GM23338 (cell line): ENCODE measurements at regions not wholly inside any gene's neighbourhood (a gene's known extent, or its start where the extent isn't known, plus 50 kb on each side); places are given as distances from the start of the nearest gene placed in this dataset.

Experiments used
- ATAC-seq: fragments of 200-7000 bp; cut with Tn5 transposase; 3 replicates; pipeline ENCODE4 v1.9.1; 2020
- DNase-seq: peaks from one replicate; pipeline ENCODE4 v3.0.0-alpha.2; 2015; ENCODE audit warnings: low spot score
- H2AFZ ChIP-seq: fragments of 200-600 bp; sonication (generic); 2 replicates; pipeline ENCODE4 v1.8.0; 2016; ENCODE audit warnings: antibody characterized with exemption, mild to moderate bottlenecking, moderate library complexity
- H3F3A ChIP-seq: fragments of 200-600 bp; sonication (generic); replicated peaks from 2 replicates; pipeline ENCODE4 v1.8.0; 2017; ENCODE audit warnings: antibody characterized with exemption, mixed run types, low read depth
- H3K27ac ChIP-seq: fragments of 200-600 bp; sonication (generic); 2 replicates; pipeline ENCODE4 v1.6.1; 2016; ENCODE audit warnings: low read depth
- H3K27me3 ChIP-seq: fragments of 200-600 bp; sonication (generic); 2 replicates; pipeline ENCODE4 v1.8.0; 2016; ENCODE audit warnings: mild to moderate bottlenecking, mixed run types, moderate library complexity; ENCODE audit not compliant: insufficient read depth
- H3K36me3 ChIP-seq: fragments of 200-600 bp; sonication (generic); 2 replicates; pipeline ENCODE4 v1.8.0; 2016; ENCODE audit warnings: mild to moderate bottlenecking; ENCODE audit not compliant: insufficient read depth
- H3K4me1 ChIP-seq: fragments of 200-600 bp; sonication (generic); 2 replicates; pipeline ENCODE4 v1.8.0; 2016; ENCODE audit warnings: mild to moderate bottlenecking, moderate library complexity; ENCODE audit not compliant: insufficient read depth
- H3K4me2 ChIP-seq: fragments of 200-600 bp; sonication (generic); 2 replicates; pipeline ENCODE4 v1.7.1; 2017; ENCODE audit warnings: mixed run types
- H3K4me3 ChIP-seq: fragments of 200-600 bp; sonication (generic); 2 replicates; pipeline ENCODE4 v1.6.1; 2016; ENCODE audit warnings: mixed run types
- H3K79me2 ChIP-seq: fragments of 200-600 bp; sonication (generic); replicated peaks from 2 replicates; pipeline ENCODE4 v1.8.0; 2017; ENCODE audit warnings: mild to moderate bottlenecking; ENCODE audit not compliant: insufficient read depth
- H3K9me2 ChIP-seq: fragments of 200-600 bp; sonication (generic); 2 replicates; pipeline ENCODE4 v1.8.0; 2017; ENCODE audit not compliant: insufficient read depth
- H4K20me1 ChIP-seq: fragments of 200-600 bp; sonication (generic); replicated peaks from 2 replicates; pipeline ENCODE4 v1.8.0; 2017; ENCODE audit warnings: mild to moderate bottlenecking; ENCODE audit not compliant: insufficient read depth
- H3K27ac Mint-ChIP-seq: 2 replicates; pipeline ENCODE4 v1.8.0; 2020; ENCODE audit warnings: inconsistent platforms, mild to moderate bottlenecking, moderate library complexity, mixed read lengths
- H3K27me3 Mint-ChIP-seq: 3 replicates; pipeline ENCODE4 v1.8.0; 2022; ENCODE audit warnings: low read depth, mild to moderate bottlenecking, moderate library complexity, mixed read lengths, inconsistent platforms; ENCODE audit not compliant: insufficient read depth, poor library complexity
- H3K36me3 Mint-ChIP-seq: 3 replicates; pipeline ENCODE4 v1.8.0; 2021; ENCODE audit warnings: low read depth, mild to moderate bottlenecking, inconsistent platforms, moderate library complexity, mixed read lengths
- H3K4me1 Mint-ChIP-seq: 3 replicates; pipeline ENCODE4 v1.8.0; 2020; ENCODE audit warnings: mild to moderate bottlenecking, inconsistent platforms, mixed read lengths
- H3K4me3 Mint-ChIP-seq: 3 replicates; pipeline ENCODE4 v1.8.0; 2021; ENCODE audit warnings: moderate library complexity, mild to moderate bottlenecking, inconsistent platforms, mixed read lengths
- H3K9me3 Mint-ChIP-seq: 3 replicates; pipeline ENCODE4 v1.8.0; 2020; ENCODE audit warnings: moderate library complexity, mild to moderate bottlenecking, inconsistent platforms, mixed read lengths
- CREB1 ChIP-seq: fragments of 250-450 bp; sonication (Bioruptor Pico); IDR thresholded peaks from 2 replicates; pipeline ENCODE4 v1.5.0; 2020; ENCODE audit warnings: low read depth, mild to moderate bottlenecking, moderate library complexity
- EZH2 ChIP-seq: fragments of 200-600 bp; sonication (generic); IDR thresholded peaks from one replicate; pipeline ENCODE4 v1.8.0; 2017; ENCODE audit warnings: antibody characterized with exemption, mild to moderate bottlenecking, low read depth; ENCODE audit not compliant: unreplicated experiment
- EZH2phosphoT487 ChIP-seq: fragments of 200-600 bp; sonication (generic); IDR thresholded peaks from one replicate; pipeline ENCODE4 v1.8.1; 2018; ENCODE audit warnings: antibody characterized with exemption; ENCODE audit not compliant: unreplicated experiment
- JUNB ChIP-seq: IDR thresholded peaks from one replicate; pipeline ENCODE4 v1.6.1; 2016; ENCODE audit warnings: antibody characterized with exemption; ENCODE audit not compliant: unreplicated experiment
- NANOG ChIP-seq: IDR thresholded peaks from 2 replicates; pipeline ENCODE4 v1.6.1; 2016; ENCODE audit warnings: antibody characterized with exemption, borderline replicate concordance
- POLR2AphosphoS5 ChIP-seq: IDR thresholded peaks from 2 replicates; pipeline ENCODE4 v1.6.1; 2016; ENCODE audit warnings: antibody characterized with exemption, low read depth
- STAT1 ChIP-seq: IDR thresholded peaks from one replicate; pipeline ENCODE4 v1.6.1; 2016; ENCODE audit warnings: antibody characterized with exemption; ENCODE audit not compliant: unreplicated experiment
- ZNF114 ChIP-seq: fragments of 250-450 bp; sonication (Bioruptor Pico); IDR thresholded peaks from 2 replicates; pipeline ENCODE4 v1.5.0; 2020; ENCODE audit warnings: mild to moderate bottlenecking, moderate library complexity
- ZNF331 ChIP-seq: fragments of 250-450 bp; sonication (Bioruptor Pico); IDR thresholded peaks from 2 replicates; pipeline ENCODE4 v1.5.0; 2020; ENCODE audit warnings: low read depth, mild to moderate bottlenecking, moderate library complexity
- TF ChIP-seq, protein P1 (sequence below): IDR thresholded peaks from one replicate; pipeline ENCODE4 v1.6.1; 2018; ENCODE audit warnings: antibody characterized with exemption; ENCODE audit not compliant: unreplicated experiment
- TF ChIP-seq, protein P2 (sequence below): IDR thresholded peaks from 2 replicates; pipeline ENCODE4 v1.6.1; 2016; ENCODE audit warnings: antibody characterized with exemption
- TF ChIP-seq, protein P3 (sequence below), 2 experiments: fragments of 200-600 bp in 1 of 2; sonication (generic) in 1 of 2; conservative IDR thresholded peaks; 2 replicates each; pipeline versions ENCODE4 v1.5.1 to v1.6.1; 2016 to 2017; ENCODE audit warnings: antibody characterized with exemption in 2 of 2, low read depth in 2 of 2, mild to moderate bottlenecking in 2 of 2, moderate library complexity in 1 of 2
- TF ChIP-seq, protein P4 (sequence below): fragments of 250-450 bp; sonication (Bioruptor Pico); IDR thresholded peaks from 2 replicates; pipeline ENCODE4 v1.5.0; 2020; ENCODE audit warnings: mild to moderate bottlenecking, moderate library complexity

DNA sequence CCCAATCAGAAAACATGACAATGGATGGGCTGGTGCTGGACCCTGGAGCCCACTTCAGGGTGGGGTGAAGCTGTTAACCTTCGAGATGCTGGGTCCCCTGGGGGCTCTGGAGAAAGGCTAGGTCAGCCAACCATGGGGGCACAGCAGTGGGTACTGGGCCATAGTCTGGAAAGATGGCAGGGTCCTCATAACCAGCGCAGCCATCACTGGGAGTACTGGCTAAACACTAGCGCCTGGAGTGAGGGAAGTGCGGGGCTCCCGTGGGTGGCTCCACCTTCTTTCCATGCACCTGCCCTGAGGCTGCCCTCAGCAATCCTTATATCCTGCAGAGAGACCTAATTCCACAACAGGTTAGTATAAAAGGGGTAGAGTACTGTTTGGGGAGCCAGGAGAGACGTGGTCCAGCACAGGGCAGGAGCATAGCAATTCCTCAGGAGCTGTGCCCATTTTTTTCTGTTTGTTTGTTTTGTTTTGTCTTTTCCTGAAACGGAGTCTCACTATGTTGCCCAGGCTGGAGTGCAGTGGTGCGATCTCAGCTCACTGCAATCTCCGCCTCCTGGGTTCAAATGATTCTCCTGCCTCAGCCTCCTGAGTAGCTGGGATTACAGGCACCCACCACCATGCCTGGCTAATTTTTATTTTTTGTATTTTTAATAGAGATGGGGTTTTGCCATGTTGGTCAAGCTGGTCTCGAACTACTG, 122.6 kb upstream of the MEF2A start:
- ATAC-seq (no peak), DNase-seq (no peak)
- peaks cover 17% of the 10 kb centered on the region for H3K27me3 Mint-ChIP-seq

More for the DNA sequence above, 122.6 kb upstream of the MEF2A start:
- Histone ChIP-seq H4K20me1 (no peaks in the 10 kb centered on the region), H3K4me2 (no peak overlapping the region), H3K36me3 (no peaks in the 10 kb centered on the region), H3K27me3 (no peaks in the 10 kb centered on the region), H3K79me2 (no peaks in the 10 kb centered on the region), H2AFZ (no peak overlapping the region), H3K9me2 (no peaks in the 10 kb centered on the region), H3K27ac (no peak overlapping the region), H3K4me1 (0 out of 2 replicates have a peak, but pooled peaks cover 8% of the 10 kb centered on the region), H3F3A (no peaks in the 10 kb centered on the region), H3K4me3 (no peak overlapping the region)
- H3K4me3 Mint-ChIP-seq = no peak overlapping the region
- TF ChIP-seq EZH2 (no peak), ZNF331 (CRISPR knock-in tag) (no peak), JUNB (no peak), POLR2AphosphoS5 (no peak), CREB1 (CRISPR knock-in tag) (no peak), STAT1 (no peak), ZNF114 (CRISPR knock-in tag) (no peak), NANOG (no peak), EZH2phosphoT487 (no peak)
- TF ChIP-seq, protein P1, sequence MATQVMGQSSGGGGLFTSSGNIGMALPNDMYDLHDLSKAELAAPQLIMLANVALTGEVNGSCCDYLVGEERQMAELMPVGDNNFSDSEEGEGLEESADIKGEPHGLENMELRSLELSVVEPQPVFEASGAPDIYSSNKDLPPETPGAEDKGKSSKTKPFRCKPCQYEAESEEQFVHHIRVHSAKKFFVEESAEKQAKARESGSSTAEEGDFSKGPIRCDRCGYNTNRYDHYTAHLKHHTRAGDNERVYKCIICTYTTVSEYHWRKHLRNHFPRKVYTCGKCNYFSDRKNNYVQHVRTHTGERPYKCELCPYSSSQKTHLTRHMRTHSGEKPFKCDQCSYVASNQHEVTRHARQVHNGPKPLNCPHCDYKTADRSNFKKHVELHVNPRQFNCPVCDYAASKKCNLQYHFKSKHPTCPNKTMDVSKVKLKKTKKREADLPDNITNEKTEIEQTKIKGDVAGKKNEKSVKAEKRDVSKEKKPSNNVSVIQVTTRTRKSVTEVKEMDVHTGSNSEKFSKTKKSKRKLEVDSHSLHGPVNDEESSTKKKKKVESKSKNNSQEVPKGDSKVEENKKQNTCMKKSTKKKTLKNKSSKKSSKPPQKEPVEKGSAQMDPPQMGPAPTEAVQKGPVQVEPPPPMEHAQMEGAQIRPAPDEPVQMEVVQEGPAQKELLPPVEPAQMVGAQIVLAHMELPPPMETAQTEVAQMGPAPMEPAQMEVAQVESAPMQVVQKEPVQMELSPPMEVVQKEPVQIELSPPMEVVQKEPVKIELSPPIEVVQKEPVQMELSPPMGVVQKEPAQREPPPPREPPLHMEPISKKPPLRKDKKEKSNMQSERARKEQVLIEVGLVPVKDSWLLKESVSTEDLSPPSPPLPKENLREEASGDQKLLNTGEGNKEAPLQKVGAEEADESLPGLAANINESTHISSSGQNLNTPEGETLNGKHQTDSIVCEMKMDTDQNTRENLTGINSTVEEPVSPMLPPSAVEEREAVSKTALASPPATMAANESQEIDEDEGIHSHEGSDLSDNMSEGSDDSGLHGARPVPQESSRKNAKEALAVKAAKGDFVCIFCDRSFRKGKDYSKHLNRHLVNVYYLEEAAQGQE = no peak
- TF ChIP-seq, protein P2, sequence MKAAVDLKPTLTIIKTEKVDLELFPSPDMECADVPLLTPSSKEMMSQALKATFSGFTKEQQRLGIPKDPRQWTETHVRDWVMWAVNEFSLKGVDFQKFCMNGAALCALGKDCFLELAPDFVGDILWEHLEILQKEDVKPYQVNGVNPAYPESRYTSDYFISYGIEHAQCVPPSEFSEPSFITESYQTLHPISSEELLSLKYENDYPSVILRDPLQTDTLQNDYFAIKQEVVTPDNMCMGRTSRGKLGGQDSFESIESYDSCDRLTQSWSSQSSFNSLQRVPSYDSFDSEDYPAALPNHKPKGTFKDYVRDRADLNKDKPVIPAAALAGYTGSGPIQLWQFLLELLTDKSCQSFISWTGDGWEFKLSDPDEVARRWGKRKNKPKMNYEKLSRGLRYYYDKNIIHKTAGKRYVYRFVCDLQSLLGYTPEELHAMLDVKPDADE = no peak
- TF ChIP-seq, protein P3, sequence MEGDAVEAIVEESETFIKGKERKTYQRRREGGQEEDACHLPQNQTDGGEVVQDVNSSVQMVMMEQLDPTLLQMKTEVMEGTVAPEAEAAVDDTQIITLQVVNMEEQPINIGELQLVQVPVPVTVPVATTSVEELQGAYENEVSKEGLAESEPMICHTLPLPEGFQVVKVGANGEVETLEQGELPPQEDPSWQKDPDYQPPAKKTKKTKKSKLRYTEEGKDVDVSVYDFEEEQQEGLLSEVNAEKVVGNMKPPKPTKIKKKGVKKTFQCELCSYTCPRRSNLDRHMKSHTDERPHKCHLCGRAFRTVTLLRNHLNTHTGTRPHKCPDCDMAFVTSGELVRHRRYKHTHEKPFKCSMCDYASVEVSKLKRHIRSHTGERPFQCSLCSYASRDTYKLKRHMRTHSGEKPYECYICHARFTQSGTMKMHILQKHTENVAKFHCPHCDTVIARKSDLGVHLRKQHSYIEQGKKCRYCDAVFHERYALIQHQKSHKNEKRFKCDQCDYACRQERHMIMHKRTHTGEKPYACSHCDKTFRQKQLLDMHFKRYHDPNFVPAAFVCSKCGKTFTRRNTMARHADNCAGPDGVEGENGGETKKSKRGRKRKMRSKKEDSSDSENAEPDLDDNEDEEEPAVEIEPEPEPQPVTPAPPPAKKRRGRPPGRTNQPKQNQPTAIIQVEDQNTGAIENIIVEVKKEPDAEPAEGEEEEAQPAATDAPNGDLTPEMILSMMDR (conservative IDR thresholded peaks at IDR 0.05; ENCODE audit: low read depth in 2 of 2) = no peak
- TF ChIP-seq, protein P4, sequence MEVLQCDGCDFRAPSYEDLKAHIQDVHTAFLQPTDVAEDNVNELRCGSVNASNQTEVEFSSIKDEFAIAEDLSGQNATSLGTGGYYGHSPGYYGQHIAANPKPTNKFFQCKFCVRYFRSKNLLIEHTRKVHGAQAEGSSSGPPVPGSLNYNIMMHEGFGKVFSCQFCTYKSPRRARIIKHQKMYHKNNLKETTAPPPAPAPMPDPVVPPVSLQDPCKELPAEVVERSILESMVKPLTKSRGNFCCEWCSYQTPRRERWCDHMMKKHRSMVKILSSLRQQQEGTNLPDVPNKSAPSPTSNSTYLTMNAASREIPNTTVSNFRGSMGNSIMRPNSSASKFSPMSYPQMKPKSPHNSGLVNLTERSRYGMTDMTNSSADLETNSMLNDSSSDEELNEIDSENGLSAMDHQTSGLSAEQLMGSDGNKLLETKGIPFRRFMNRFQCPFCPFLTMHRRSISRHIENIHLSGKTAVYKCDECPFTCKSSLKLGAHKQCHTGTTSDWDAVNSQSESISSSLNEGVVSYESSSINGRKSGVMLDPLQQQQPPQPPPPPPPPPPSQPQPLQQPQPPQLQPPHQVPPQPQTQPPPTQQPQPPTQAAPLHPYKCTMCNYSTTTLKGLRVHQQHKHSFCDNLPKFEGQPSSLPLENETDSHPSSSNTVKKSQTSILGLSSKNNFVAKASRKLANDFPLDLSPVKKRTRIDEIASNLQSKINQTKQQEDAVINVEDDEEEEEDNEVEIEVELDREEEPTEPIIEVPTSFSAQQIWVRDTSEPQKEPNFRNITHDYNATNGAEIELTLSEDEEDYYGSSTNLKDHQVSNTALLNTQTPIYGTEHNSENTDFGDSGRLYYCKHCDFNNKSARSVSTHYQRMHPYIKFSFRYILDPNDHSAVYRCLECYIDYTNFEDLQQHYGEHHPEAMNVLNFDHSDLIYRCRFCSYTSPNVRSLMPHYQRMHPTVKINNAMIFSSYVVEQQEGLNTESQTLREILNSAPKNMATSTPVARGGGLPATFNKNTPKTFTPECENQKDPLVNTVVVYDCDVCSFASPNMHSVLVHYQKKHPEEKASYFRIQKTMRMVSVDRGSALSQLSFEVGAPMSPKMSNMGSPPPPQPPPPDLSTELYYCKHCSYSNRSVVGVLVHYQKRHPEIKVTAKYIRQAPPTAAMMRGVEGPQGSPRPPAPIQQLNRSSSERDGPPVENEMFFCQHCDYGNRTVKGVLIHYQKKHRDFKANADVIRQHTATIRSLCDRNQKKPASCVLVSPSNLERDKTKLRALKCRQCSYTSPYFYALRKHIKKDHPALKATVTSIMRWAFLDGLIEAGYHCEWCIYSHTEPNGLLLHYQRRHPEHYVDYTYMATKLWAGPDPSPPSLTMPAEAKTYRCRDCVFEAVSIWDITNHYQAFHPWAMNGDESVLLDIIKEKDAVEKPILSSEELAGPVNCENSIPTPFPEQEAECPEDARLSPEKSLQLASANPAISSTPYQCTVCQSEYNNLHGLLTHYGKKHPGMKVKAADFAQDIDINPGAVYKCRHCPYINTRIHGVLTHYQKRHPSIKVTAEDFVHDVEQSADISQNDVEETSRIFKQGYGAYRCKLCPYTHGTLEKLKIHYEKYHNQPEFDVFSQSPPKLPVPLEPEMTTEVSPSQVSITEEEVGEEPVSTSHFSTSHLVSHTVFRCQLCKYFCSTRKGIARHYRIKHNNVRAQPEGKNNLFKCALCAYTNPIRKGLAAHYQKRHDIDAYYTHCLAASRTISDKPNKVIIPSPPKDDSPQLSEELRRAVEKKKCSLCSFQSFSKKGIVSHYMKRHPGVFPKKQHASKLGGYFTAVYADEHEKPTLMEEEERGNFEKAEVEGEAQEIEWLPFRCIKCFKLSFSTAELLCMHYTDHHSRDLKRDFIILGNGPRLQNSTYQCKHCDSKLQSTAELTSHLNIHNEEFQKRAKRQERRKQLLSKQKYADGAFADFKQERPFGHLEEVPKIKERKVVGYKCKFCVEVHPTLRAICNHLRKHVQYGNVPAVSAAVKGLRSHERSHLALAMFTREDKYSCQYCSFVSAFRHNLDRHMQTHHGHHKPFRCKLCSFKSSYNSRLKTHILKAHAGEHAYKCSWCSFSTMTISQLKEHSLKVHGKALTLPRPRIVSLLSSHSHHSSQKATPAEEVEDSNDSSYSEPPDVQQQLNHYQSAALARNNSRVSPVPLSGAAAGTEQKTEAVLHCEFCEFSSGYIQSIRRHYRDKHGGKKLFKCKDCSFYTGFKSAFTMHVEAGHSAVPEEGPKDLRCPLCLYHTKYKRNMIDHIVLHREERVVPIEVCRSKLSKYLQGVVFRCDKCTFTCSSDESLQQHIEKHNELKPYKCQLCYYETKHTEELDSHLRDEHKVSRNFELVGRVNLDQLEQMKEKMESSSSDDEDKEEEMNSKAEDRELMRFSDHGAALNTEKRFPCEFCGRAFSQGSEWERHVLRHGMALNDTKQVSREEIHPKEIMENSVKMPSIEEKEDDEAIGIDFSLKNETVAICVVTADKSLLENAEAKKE (CRISPR knock-in tag) = no peak
- H3K36me3 Mint-ChIP-seq = no peaks in the 10 kb centered on the region; the same call in 2 of the 3 replicates
- H3K27ac Mint-ChIP-seq = no peak overlapping the region
- H3K4me1 Mint-ChIP-seq = peaks cover 17% of the 10 kb centered on the region
- H3K9me3 Mint-ChIP-seq = no peaks in the 10 kb centered on the region
